HG03095 (cell line): ENCODE measurements at regions not wholly inside any gene's neighbourhood (a gene's known extent, or its start where the extent isn't known, plus 50 kb on each side); places are given as distances from the start of the nearest gene placed in this dataset.

Source experiments
- ATAC-seq: cut with Tn5 transposase; IDR thresholded peaks from one replicate; pipeline ENCODE4 v1.9.1; 2021; ENCODE audit warnings: moderate library complexity; ENCODE audit not compliant: unreplicated experiment

DNA sequence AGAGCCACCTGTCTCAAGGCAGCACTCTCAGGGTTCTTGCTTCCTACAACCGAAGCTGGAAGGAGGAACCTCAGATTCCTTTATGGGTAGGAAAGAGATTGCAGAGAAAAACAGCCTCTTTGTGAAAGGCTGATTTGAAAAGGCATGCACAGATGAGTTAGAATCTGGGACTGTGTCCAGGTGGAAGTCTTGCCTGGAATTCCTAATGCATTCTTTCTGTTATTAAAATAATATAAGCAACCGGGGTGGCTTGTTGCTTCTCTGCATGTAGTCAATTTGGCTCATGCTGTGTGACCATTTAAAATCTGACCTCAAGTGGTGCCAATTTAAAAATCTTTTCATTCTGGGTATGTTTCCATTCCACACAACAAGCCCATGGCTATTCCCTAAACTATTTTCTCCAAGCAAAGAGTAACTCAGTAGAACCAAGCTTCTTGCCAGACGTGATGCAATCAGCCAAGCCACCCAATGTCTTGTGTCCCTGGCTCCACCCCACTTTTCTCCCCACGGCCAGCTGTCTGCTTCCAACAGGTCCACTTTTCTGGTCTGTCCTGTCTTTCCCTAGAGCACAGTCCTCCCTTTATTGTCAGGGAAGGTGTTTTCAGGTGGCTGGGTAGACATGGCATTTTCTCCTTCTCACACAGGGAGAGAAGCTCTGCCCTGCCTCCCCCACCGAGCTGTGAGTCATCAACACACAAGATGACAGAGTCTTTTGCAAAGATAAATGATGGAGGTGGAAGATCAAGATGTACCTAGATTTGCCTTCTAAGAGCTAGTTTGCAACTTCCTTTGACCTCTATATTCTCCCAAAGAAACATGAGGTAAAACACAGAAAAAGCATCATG lies 394.3 kb downstream of the FOXO1 start:
- no peak for ATAC-seq

DNA sequence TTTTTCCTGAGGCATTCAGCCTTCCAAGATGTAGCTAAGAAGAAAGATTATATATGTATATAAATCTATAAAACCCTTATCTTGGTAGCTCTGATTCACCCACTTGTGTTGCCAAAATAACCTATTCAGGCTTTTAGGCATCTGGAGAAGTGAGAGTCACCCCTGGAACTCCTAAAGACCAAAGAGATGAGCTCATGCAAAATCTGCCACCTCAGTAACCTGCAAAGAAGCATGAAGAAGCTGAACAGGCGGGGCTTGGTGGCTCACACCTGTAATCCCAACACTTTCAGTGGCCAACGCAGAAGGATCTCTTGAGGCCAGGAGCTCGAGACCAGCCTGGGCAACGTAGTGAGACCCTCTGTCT lies 393.7 kb downstream of the FOXO1 start:
- ATAC-seq = no peak

DNA sequence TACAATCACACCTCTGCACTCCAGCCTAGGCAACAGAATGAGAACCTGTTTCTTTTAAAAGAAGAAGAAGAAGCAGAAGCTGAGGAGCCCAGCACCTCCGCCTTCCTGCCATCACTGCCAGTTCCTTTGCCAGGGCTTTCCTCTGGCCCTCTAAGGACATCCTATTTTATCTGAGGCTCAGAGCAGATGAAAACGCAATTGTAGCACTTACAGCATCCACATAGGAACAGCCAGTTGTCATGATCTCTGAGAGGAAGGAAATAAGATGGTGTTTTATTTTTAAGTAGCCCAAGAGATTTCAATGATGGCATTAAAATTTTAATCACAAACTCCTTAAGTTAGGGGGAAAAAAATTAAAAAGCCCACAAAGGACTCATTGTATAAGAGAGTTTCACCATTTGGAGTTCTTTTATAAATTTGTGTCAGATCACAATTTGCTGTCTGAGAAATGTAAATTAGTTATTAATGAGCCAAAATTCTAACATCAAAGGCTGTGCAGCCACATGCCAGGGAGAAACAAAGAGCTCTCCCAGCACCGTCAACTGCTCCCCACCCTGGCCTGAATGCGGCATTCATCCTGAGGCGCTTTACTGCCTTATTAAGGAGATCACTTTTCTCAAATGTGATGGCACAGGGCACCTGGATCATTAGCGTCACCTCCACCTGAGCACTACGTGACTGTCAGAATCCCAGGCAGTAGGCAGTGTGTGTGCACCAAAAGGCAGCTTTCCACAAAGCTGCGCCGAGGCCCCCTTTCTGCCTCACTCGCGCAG lies 393.0 kb downstream of the FOXO1 start:
- no peak for ATAC-seq

DNA sequence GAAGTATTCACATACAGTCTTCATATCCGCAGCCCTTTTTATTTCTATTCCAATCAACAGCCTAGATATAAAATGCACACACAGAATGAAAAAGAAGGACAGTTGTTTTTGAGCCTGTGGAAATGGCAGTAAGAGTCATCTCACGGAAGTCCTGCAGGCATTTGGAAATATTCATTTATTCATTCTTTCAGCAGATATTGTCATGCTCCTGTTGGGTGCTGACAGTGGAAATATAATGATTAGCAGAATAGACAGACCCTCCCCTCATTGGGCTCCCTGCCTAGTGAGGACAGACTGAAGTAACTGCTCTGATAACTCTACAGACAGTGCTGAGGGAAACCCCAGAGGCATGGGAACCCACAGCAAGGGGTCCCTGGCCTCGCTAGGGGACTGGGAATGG lies 392.3 kb downstream of the FOXO1 start:
- no peak for ATAC-seq

DNA sequence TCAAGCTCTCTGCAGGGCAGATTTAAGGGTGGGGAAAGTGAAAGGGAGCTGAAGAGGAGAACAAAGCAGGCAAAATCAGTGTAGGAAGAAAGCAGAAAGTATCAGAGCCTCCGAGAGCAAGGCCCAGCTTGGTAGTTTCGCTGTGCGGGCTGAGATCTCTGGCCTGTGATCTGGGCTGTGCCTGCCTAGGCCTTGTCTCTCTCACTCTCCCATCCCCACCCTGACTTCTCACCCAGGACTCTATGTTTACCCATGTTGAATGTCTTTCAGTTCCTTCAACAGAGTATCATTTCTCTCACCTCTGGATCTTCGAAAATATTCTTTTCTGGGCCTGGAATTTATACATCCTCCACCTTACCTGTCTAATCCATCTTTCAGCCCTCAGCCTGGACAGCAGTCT lies 391.3 kb downstream of the FOXO1 start:
- no peak for ATAC-seq

DNA sequence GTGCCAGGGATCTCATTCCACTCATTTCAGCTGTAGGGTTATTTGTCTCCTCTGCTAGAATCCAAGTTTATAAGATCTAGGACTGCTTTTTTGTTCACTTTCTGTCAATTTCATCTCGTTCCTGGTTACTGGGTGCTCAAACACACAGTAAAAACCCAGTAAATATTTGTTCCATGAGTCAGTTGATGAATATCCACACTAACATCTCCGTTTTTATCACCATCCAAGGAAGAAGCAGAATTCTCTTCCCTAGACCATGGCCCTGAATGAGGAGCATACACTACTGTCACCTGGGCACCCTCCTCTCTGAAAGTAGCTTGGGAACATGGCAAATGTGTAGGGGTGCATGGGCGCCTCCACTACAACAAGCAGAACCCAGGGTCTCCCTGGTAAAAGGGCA lies 390.8 kb downstream of the FOXO1 start:
- no peak for ATAC-seq

DNA sequence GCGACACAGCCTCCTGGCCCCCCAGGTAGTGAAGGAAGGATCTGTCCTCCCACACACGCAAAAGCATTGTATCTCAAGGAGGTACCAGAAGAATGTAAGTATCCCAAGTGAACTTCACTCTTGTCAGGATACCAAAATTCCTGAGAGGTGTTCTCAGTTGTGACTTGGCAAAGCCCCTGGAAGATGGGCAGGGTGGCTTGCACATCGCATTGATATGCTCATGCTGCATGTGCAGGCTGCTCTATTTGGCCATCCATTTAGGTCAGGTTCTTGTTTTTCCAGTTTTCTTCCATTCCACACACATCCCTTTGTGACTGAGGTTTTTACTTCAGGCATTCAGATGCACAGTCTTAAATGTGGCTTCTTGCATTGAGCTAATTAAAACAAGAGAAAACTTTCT lies 382.8 kb downstream of the FOXO1 start:
- no peak for ATAC-seq

DNA sequence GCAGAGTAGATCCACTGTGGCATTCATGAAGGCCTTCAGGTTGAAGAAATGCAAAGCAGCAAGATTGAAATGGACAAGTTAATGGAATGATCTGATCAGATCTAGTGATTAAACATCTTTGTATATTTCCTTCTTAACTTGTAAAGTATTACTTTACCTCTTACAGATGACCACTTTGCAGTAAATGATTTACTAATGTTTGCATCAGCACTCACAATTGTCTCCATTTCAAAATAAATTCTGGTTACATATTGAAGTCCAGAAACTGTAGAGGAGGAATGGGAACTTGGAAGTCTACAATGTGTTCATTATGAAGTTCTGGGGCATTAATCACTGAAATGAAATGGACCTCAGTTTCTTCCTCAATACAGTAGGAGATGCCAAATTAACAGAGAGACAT lies 380.8 kb downstream of the FOXO1 start:
- no peak for ATAC-seq

DNA sequence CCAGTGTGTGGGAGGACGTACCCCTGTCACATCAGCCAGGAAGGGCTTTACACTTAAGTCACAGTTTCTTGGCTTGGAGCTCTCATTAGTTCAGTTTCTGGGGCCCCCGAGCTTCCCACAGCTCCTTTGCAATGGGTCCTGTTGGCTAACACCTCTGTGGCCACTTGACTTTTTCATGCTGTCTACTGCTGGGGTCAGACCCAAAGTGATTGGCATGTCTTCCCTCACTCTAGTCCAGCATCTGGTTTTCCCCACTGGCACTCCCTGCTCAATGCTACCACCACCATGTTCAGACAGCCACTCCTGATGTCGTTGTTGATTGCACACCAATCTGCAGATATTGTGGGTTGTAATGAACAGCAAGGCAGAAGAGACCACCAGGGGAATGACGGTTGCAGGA lies 379.0 kb downstream of the FOXO1 start:
- no peak for ATAC-seq

DNA sequence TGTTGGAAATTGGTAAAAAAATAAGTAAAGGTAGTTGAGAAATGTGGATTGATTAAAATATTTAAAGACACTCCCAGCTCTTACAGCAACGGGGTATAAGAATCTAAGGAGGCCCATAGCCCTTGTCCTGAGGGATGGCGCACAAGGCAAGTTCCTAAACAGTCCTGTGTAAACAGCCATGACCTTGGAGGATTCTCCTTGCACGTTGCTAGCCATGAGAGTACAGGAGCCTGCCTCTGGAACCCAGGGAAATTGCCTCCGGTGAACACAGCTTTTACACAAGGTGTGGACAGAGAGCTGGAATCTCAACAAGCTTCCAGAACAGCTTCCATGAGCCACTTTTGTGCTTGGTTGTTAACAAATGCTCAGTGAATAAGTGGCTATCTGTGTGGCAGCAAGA lies 378.2 kb downstream of the FOXO1 start:
- ATAC-seq = no peak

DNA sequence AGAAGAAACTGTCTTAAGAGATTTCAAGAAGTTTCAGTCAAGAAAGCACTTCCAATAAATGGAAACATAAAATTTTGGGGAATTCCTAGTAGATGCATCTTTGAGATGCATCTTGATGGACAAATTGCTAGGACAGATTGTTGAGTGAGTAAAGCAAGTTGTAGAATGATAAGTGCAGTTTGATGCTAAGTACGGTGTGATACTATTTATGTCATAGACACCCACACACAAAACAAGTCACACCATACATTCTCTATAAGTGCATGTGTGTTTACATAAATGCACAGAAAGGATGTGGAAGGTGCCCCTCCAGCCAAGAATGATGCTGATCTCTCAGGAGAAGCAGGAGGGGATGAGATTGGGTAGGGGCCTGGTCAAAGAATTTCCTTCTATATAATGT lies 375.7 kb downstream of the FOXO1 start:
- ATAC-seq = no peak

DNA sequence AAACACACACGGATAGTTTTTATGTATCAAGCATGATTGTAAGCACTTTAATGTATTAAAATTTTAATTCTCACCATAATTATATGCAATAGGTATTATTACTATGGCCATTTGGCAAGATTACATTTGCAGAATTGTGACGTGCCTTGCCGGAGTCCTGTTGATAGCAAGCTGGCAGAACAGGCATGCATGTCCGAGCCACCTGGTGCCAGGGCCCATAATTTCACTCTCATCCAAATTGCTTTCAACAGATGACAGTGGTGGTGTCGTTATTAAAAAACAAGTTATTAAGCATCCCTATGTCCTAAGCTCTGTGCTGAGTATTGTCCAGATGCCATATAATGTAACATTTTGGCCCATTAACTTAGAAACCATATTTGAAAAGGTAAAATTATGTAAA lies 374.3 kb downstream of the FOXO1 start:
- ATAC-seq = no peak

DNA sequence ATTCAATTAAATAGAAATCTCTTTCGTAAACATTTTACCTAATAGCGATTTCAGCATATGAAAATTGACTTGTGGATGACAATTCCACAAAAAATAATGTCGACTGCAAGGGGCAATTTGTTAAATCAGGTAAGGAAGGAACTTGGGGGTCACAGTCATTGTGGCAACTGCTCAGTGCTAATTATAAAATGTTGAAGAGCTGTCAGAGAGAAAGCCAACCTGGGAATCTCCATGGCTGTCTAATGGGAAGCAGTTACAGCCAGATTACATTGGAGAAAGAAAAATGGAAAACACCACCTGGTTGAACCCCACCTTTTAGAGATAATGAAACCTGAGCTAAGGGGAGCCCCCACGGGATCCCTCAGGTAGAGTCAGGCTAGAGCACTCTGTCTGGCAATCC lies 373.9 kb downstream of the FOXO1 start:
- ATAC-seq = no peak

DNA sequence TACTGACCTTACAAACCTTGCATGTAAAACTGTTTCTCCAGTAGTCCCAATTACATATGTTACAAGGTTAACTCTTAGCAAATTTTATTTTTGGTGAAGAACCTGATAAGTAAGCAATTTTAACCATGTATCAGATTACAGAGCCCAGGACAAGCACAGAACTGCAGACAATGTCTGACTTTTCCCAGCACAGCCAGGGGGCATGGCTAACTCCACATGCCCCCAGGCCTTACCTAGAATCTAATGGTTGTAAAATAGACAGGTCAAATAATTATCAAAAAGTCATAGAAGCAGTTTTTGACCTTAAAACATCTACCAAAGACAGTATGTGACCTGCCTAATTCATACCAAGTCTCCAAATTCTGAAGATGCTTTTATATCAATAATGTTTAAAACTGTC lies 364.1 kb downstream of the FOXO1 start:
- no peak for ATAC-seq

DNA sequence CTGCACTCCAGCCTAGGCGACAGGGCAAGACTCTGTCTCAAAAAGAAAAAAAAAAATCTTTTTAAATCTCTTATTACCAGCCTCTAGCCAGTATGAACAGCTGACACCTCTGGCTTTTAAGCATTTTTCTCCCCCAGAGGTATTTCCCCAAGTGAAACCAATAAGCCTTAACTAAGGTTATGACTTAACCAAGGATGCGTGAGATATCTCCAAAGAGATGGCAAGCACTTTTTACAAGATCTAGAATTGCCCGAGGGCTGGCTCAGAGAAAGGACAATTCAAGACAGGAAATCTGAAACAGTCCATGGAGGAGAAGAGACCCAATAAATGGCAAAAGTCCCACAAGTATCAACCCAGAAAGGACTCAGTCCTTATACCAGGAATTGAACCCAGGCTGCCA lies 362.1 kb downstream of the FOXO1 start:
- ATAC-seq = no peak

DNA sequence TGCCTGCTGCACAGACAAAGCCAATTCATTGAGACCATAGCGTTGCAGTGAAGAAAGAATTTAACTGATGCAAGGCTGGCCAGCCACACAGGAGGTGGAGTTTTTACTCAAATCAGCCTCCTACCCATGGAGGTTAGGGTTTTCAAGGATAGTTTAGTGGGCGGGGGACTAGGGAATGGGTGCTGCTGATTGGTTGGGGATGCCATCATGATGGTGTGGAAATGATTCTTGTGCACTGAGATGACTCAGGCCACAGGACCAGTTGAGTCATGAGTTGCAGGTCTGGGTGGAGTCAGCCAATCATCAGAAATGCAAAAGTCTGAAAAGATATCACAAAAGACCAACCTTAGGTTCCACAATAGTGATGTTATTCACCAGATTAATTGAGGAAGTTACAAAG lies 359.6 kb downstream of the FOXO1 start:
- ATAC-seq = no peak

DNA sequence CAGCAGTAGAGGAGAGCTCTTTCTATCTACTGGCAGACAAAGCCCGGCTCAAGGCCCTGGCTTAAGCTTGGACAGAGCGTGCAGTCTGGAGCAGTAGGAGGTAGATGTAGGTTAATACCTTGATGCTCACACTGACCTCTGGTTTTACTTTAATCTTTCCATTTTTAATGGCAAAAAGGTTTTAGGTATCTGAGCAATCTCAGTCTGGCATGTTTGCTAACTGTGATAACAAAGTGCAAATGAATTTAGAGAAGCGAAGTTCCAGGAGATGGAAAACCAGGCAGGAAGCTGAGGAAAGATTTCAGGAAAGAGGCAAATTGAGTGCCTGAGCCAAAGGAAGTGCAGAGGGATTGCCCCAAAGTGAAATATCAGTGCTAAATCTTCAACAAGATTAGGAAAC lies 356.6 kb downstream of the FOXO1 start:
- no peak for ATAC-seq

DNA sequence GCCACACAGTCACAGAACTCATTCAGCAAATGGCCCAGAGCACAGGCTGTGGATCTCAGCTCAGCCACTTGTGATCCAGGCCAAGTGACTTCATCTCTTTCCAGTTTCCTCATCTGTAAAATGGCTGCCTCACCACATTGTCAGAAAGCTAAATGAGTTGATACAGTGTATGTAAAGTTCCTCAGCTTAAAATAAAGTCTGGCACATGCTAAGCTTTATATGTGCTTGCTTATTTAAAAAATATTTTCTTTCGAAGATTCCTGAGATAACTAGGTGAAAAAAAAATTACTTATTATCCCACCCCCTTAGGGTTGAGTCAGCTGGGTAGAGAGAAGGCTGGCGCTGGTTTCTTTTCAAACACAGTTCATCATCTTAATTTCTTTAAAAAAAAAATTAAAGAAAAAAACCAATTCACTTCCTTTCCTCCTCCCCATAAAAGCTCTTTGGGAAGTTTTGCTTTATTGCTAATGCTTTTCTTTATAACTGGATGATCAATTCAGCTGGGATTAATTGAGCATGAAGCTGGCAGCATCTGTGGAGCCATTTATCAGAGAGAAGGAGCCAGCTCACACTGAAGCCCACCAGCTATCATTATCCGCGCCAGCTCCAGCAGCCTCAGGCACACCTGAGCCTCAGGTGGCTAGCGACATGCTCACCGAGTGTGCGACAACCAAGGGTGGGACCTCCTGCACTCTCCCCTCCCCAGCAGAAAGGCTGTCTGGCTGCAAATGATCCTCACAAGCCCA lies 354.9 kb downstream of the FOXO1 start:
- no peak for ATAC-seq

DNA sequence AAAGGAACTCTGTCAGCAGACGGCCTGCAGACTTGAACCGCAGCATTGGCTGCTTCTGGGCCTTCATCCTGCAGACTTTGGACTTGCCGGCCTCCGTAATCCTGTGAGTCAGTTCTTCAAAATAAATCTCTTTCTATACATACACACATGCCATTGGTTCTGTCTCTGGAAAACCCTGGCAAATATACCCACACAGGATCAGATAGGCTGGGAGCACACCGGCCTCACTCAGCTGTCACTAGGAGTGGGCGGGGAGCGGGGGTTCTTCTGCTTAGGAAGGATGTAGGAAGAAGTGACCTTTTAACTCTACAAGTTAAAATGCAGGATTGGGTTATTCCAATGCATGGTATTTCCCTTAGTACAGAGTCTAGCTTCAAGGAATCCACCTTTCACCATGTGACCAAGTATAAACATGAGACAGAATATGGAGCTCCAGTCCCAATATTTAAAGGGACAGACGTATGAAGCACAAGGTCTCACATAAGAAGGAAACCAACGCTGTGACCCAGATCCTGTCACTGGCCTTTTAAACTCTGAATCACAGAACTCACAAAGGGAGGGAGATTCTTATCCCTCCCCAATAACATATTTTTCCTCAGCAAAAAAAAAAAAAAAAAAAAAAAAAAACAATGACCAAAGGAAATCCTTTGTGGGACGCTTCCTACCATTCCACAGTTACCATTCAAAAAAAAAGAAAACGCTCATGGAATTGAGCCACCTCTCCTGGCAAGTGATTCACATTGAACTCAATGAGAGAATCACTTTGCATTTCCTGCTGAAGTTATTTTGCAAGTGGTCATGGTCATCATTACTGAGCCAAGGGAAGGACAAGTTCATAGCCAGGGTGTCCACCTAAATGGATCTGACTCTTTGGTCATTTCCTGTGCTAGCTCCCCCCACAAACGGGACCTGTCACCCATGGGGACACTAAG lies 352.9 kb downstream of the FOXO1 start:
- no peak for ATAC-seq

DNA sequence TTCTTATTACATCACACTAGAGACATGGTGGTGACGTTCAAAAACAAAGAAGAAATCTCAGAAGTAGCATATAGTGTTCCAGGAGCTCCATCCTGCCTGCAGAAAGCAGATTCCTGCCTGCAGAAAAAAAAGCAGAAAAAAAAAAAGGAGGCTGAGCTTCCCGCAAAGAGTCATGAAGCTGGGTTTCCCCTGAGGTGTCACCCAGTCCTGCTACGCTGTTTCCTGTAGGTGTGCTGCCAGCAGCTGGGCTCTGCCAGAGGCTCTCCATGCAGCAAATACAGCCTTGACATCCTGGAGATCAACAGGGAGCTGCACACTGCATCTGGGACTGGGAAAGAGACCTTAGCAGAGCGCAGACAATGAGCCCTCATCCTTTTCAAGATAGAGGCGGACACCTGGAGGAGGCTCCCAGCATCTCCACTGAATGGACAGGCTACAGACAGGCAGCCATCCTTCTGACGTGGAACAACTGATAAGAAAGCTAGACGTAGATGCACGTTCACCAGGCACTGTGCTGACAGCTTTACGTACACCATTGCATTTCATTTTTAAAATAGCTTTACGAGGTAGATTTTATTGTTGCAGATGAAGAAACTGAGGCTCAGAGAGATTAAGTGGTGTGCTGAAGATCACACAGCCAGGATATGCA lies 350.9 kb downstream of the FOXO1 start:
- no peak for ATAC-seq
